GDM1 (cell line): ENCODE measurements at regions not wholly inside any gene's neighbourhood (a gene's known extent, or its start where the extent isn't known, plus 50 kb on each side); places are given as distances from the start of the nearest gene placed in this dataset.
"Not testable (repeated sequence)": the region's sequence is repeated elsewhere in the genome, so short reads cannot be mapped to it uniquely, and the experiment has no call there.

Source experiments
- DNase-seq: peaks from one replicate; lab custom pipeline; 2025; lab: John Stamatoyannopoulos, UW

DNA sequence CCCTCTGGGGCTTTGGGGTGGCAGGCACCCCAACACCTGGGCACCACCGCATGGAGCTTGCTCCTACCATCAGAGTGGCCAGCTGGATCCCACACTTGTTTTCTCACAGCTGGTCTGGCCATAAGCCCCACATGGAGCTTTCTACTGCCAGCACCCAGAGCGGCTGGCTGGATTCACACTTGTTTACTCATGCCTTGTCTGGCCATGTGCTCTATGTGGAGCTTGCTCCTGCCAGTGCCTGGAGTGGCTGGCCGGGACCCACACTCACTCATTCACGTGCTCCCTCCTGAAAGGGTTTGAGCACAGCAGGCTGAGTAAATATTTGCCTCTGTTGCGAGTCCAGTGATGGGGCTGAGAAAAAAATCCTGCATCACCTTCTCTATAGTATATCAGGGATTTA, 487.0 kb downstream of the CD109 start:
- DNase-seq, result no peak

- DNase-seq, result no peak
These were observed 485.5 kb downstream of the CD109 start for GRCh38 chr6:74181471-74181870.

GRCh38 chr6:74177506-74177905, 481.5 kb downstream of the CD109 start:
- no peak for DNase-seq

DNA sequence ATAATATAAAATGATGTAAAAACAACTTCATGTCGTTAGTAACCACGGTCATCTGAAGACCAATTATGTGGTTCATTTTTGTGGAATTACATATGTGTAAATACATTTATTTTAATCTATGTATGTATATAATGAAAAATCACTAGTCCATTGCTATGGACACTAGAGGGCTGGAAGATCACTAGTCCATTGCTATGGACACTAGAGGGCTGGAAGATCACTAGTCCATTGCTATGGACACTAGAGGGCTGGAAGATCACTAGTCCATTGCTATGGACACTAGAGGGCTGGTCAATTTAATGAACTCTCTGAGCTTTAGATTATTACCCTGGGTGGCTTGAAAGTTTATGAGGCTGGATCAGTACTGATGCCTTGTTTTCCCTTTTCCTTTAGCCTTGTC, 474.5 kb downstream of the CD109 start:
- not testable (repeated sequence) for DNase-seq

GRCh38 chr6:74170118-74170517, 474.1 kb downstream of the CD109 start:
- no peak for DNase-seq

DNA sequence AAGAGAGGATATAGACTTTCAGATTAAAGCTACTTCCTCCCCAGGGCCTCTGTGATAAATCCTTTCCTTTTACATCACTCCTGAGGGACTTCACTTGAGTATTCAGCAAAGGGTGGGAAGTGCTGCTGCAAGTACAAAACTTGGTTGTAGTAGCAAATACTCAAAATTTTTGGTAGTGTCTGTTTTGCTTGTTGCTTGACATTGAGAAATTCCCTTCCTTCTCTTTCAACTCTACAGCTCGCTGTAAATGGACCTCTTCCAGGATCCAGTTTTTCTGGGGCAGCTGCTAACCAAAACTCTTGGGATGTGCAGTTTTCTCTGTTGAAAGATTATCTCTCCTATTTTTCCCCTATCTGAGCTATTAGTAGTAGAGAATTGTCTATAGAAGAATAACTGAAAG, 472.0 kb downstream of the CD109 start:
- no peak for DNase-seq

DNA sequence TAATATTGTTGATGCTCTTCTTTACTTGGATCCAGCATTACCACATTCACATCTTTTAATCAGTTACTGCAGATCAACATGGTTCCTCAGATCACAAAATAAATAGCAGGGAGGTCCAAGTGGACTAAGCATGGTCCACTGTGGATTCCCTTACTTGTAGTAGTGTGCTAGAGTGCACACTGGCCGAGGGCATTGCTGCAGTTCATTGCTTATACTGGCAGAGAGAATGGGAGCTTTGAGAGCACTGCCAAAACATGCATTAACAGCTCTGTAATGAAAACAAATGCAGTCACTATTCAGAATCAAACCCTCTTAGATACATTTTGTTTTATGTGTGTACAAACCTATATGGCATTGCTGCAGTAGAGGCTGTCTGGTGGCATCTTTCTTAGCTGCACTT, 471.5 kb downstream of the CD109 start:
- DNase-seq, result no peak

DNA sequence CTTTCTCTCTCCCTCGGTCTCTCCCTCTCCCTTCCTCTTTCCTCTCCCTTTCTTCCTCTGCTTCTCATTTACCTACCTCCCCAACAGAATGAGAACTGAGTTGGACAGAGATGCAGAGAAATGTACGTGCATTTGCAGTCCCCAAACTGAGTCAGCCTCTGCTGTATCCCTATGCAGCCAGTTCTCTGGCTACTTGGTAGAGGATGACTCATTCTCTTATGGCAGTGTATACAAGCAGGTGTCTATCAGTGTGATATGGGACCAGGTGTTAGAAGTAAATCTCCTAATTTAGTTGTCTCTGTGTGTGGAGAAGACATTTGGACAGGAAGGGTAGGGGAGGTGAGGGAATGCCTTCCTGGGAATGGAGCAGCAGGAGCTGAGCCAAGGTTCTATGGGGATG, 470.8 kb downstream of the CD109 start:
- no peak for DNase-seq

GRCh38 chr6:74161380-74161779, 465.4 kb downstream of the CD109 start:
- DNase-seq, result no peak

GRCh38 chr6:74152096-74152675, 456.2 kb downstream of the CD109 start:
- no peak for DNase-seq

DNA sequence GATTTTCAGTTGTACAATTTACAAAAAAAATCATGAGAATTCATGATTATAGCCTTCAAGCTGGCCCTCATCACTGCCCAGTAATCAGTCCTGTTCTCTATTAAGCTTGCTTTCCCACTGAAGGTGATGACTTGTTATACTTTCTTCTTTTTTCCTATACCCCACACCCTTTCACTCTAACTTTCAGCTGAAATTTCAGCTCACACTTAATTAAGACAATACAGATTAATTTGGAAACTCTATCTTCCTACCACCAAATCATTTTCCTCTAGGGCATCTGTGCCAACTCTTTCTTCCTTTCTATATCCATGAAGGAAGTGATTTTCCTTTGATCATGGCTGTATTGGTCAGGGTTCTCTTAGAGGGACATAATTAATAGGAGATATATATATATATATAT, 449.9 kb downstream of the CD109 start:
- DNase-seq, result no peak

DNA sequence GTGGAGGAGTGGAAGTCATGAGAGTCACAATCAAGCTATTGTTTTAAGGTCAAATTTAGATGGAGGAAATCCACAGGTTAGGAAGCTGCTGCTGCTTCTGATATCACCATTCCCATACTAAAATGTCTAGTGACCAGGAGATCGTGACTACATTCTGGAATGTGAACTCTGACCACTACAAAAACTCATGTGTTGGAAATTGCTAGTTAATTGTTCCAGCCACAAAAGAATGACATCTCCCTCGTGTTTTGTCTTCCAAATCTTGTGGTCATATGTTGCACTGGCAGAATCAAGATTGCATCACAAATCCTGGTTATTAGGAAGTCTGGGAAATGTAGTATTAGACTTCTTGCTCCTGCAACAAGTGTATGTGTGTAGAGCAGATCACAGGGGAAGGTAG, 441.9 kb downstream of the CD109 start:
- no peak for DNase-seq

DNA sequence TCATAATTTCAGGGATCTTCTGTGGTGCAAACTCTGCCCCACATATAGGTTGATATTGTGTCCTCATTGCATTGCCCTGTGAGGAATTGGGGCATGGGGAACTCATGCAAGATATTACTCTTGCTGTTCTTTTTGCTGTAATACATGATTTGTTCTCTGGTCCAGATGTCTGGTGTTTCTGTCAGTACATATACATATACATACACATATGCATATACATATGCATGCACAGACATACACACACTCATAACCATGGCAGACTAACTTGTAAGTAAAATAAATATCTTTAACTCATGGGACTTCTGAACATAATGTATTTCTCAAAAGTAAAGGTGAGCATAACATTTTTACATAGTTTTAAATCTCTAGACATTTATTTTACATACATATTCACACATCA, 438.3 kb downstream of the CD109 start:
- no peak for DNase-seq

GRCh38 chr6:74133073-74133472, 437.1 kb downstream of the CD109 start:
- DNase-seq, result no peak

GRCh38 chr6:74130641-74131040, 434.6 kb downstream of the CD109 start:
- no peak for DNase-seq

GRCh38 chr6:74128536-74128935, 432.5 kb downstream of the CD109 start:
- DNase-seq, result no peak

DNA sequence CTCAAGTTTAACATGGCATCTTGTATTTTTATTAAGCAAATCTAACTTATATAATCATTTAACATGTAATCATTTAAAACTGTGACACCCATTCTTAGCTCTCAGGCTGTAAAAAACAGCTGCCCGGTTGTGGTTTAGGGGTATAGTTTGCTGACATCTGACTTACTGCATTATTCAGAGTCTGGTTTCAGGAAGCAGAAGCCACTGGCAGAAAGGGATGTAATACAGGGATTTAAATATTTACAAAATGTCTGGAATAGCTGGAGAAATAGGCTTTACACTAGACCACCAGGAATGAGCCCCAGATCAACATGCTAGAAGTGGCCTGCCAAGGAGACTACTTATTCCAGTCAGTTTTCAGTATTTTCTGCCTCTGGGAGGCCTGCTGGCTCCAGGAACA, 421.1 kb downstream of the CD109 start:
- no peak for DNase-seq

DNA sequence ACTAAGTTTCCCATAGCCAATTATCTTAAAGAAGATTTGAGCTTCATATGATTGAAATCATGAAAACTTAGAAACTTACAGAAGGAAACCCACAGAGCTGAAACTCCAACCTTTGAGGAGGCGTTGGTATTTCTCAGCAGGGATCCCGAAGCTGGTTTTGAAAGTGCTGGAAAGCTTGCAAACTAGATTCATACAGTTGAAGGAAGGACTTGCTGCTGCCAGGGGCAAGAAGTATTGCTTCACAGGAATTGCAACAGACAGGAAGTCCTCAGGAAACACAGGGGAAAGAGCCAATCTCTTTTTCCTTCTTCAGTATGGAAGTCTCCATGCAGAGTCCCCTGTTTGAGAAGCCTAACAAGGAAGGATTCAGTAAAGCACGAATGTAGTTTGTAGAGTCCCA, 419.7 kb downstream of the CD109 start:
- no peak for DNase-seq

GRCh38 chr6:74114428-74114827, 418.4 kb downstream of the CD109 start:
- DNase-seq, result no peak

DNA sequence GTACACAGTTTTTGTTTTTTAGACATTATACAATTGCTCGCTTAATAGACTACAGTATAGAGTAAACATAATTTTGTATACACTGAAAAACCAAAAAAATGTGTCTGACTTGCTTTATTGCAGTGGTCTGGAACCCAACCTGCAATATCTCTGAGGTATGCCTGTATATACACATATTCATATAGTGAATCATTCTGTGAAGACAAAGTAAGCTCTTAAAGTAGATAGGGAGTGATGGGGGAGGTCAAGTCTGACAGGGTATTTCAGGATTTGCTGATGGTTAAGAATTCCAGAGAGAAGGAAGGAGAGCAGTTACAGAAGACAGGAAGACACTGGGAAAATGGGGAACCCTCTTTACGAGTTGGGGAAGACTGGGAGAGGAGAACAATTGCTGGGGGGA, 417.9 kb downstream of the CD109 start:
- no peak for DNase-seq

GRCh38 chr6:74103417-74103816, 407.4 kb downstream of the CD109 start:
- DNase-seq, result no peak

GRCh38 chr6:74100719-74101287, 404.8 kb downstream of the CD109 start:
- DNase-seq, result no peak

DNA sequence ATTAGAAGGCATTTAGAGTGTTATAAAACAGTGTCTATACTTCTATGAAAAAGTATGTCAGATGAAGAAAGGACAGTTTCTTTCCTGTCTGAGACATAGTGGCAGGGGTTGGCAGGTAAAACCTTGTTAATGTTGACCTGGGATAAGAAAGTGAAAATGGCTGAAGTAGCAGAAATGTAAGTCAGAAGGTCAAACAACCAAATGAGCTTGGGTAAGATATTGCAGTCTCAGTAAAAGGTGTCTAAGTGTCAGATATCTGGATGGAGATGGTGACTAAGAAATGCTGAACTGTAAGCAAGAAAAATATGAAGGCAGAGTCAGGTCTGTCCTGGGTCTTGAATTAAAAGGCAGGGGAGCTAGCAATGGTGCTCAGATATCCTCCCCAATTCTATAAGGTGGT, 400.3 kb downstream of the CD109 start:
- no peak for DNase-seq

GRCh38 chr6:74093361-74093760, 397.4 kb downstream of the CD109 start:
- DNase-seq, result no peak

DNA sequence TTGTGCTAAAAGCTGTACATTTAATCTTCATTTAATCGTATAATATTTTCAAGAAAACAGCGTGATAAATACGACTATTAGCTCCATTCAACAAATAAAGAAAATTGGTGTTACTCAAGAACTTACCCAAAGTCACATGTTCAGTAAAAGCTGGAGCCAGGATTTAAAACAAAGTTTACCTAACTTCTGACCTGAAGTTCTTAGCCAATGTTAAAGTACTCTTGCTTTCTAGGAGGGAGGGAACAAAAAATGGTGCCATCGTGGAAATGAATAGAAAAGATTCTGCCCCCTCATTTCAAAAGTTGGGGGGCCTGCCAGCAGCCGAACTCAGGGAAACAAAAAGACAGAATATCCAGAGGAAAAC, 395.8 kb downstream of the CD109 start:
- no peak for DNase-seq
